ENCODE measurements at regions not wholly inside any gene's neighbourhood (a gene's known extent, or its start where the extent isn't known, plus 50 kb on each side); places are given as distances from the start of the nearest gene placed in this dataset.

DNA sequence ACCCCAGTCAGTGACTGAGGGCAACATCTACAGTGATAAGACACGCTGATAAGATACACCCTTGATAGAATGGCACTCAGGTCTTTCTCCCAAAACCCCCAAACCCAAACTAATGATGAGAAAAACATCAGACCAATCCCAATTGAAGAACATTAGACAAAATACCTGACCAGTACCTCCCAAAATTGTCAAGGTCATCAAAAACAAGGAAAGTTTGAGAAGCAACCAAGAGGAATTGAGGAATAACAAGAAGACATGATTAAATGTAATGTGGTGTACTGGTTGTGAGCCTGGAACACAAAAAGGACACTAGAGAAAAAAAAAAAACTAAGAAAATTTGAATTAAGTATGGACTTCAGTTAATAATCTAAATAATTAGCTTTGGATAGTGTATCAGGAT, 222.8 kb downstream of the GAS1 start:
- no peak for TF ChIP-seq EZH2 (IDR thresholded peaks at IDR 0.05; ENCODE audit: low read length, unreplicated experiment)
- TF ChIP-seq, protein P1, sequence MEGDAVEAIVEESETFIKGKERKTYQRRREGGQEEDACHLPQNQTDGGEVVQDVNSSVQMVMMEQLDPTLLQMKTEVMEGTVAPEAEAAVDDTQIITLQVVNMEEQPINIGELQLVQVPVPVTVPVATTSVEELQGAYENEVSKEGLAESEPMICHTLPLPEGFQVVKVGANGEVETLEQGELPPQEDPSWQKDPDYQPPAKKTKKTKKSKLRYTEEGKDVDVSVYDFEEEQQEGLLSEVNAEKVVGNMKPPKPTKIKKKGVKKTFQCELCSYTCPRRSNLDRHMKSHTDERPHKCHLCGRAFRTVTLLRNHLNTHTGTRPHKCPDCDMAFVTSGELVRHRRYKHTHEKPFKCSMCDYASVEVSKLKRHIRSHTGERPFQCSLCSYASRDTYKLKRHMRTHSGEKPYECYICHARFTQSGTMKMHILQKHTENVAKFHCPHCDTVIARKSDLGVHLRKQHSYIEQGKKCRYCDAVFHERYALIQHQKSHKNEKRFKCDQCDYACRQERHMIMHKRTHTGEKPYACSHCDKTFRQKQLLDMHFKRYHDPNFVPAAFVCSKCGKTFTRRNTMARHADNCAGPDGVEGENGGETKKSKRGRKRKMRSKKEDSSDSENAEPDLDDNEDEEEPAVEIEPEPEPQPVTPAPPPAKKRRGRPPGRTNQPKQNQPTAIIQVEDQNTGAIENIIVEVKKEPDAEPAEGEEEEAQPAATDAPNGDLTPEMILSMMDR (conservative IDR thresholded peaks at IDR 0.05; ENCODE audit: low read depth, low read length), result no peak

Data from PC-3 (cell line).